ENCODE measurements at regions not wholly inside any gene's neighbourhood (a gene's known extent, or its start where the extent isn't known, plus 50 kb on each side); places are given as distances from the start of the nearest gene placed in this dataset.
A peak's percentile ranks its signal among the peaks of the same experiment; 100 is the strongest.
"Not testable (repeated sequence)": the region's sequence is repeated elsewhere in the genome, so short reads cannot be mapped to it uniquely, and the experiment has no call there.

- no peak for DNase-seq (ENCODE audit: low spot score)
Observed at GRCh38 chr2:240240017-240240734, 99.7 kb upstream of the OTOS start.

GRCh38 chr2:240240781-240241180 is 100.3 kb upstream of the OTOS start:
- no peak for DNase-seq (ENCODE audit: low spot score)

GRCh38 chr2:240241572-240241971 is 101.1 kb upstream of the OTOS start:
- no peak for DNase-seq (ENCODE audit: low spot score)

DNA sequence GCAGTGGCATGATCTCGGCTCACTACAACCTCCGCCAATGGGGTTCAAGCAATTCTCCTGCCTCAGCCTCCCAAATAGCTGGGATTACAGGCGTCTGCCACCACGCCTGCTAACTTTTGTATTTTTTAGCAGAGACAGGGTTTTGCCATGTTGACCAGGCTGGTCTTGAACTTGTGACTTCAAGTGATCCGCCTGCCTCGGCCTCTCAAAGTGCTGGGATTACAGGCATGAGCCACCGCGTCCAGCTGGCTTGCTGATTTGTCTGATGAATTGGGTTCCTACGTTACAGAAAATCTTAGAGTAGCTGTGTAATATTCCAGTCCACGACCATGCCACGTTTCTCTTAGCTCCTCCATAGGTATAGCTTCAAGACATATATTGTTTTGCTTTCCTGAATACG is 102.6 kb upstream of the OTOS start:
- DNase-seq (ENCODE audit: low spot score): not testable (repeated sequence)

GRCh38 chr2:240244543-240244942 is 104.1 kb upstream of the OTOS start:
- no peak for DNase-seq (ENCODE audit: low spot score)

- no peak for DNase-seq (ENCODE audit: low spot score)
Observed at GRCh38 chr2:240245184-240245583, 104.7 kb upstream of the OTOS start.

DNA sequence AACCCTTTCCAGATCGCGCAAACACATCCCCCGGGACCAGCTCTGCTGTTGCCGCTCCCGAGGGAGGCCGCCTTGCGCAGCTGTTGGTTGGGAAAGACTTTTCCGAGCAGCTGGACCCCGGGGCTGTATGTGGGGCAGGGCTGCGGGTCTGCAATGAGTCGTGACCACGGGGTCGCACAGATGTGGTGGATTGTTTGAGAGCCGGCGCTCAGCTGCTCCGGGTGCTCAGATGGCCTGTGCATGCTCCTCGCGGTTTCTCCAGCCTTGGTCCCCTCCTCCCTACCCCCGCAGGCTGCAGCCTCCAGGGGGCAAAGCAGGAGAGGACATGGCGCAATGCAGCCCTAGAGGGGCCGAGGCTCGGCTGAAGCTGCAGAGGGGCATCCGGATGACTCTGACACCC is 105.2 kb upstream of the OTOS start:
- DNase-seq (ENCODE audit: low spot score): no peak

DNA sequence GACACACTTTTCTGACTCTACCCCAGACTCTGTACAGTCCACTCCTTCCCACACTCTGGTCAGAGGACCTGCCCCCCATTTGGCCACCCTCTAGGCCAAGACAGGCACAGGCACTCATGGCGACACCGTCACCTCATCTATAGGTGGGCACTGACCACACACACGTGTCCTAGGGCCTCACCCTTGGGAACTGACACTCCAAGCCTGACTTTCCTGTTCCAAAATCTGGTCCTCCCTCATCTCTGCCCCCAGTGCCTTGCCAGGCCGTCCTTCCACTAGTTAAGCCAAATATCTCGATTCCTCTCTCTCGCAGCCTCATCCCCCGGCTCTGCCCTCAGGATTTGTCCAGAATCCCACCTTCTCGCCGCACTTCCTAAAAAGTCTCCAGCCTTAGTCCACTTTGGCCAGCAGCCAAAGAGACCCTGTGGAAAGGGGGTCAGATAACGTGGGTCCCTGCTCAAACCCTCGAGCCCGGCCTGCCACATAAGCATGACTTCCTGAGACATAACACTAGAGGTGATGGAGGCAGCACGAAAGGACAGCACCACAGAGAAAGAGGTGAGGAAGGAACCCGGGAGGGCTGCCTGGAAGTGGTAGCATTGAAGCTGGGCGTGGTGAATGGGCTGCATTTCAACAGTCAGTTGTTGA is 105.8 kb upstream of the OTOS start:
- DNase-seq (ENCODE audit: low spot score): no peak

DNA sequence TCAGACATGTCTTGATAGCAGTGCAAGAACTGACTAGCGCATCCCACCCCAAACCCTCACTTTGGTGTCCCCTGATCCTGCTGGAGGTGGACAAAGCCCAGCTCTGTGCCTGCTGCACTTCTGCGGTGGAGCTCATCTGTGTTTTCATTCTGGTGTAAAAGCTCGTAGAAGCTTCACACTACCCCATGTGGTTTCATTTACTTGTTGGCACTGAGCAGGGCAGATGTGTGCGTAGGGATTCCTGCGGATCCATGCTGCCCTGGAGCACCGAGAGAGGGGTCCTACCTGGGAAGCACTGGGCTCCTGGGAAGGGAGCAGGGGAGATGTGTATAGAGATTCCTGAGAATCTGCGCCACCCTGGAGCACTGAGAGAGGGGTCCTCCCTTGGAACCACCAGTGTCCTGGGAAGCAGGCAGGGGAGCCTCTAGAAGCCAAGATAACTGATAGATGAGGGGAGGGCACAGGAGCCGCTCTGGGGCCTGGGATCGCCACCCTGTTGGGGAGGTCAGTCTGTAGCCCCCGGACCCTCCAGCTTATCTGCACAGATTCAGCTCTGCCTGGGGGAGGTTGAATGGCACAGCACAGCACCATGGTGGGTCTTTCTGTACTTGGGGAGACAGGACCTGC is 106.9 kb upstream of the OTOS start:
- no peak for DNase-seq (ENCODE audit: low spot score)

- DNase-seq (ENCODE audit: low spot score): no peak
Observed at GRCh38 chr2:240247868-240248720, 107.6 kb upstream of the OTOS start.

DNA sequence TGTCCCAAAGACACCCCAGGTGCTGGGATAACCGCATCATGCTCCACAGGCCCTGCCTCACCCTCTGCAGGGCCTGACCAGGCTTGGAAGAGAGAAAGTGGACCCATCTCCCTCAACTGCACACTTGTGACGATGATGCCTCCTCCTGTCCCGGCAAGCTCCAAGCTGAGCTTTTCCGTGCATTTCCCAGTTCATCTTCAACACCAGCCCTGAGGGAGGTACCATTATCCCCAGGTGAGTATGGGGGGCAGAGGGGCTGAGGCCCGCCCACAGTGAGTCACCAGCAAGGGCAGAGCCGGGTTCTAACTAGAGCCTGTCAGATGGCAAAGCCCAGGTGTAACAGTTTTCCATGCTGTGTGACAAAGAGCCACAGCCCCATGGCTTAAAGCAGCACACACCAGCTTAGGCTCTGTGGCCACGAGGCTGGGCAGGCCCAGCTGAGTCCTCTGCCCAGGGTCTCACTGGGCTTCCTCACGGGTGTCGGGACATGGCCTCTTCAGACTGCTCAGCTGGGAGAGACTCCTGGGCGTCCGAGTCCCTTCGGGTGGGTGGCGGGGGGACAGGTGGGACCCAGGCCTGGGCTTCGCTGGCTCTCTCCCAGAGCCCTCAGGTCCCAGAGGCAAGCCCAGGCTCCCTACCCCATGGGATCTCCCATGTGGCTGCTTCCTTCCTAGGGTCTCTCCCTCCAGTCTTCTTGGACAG is 108.4 kb upstream of the OTOS start:
- no peak for DNase-seq (ENCODE audit: low spot score)

- no peak for DNase-seq (ENCODE audit: low spot score)
Observed at GRCh38 chr2:240249423-240250149, 109.1 kb upstream of the OTOS start.

DNA sequence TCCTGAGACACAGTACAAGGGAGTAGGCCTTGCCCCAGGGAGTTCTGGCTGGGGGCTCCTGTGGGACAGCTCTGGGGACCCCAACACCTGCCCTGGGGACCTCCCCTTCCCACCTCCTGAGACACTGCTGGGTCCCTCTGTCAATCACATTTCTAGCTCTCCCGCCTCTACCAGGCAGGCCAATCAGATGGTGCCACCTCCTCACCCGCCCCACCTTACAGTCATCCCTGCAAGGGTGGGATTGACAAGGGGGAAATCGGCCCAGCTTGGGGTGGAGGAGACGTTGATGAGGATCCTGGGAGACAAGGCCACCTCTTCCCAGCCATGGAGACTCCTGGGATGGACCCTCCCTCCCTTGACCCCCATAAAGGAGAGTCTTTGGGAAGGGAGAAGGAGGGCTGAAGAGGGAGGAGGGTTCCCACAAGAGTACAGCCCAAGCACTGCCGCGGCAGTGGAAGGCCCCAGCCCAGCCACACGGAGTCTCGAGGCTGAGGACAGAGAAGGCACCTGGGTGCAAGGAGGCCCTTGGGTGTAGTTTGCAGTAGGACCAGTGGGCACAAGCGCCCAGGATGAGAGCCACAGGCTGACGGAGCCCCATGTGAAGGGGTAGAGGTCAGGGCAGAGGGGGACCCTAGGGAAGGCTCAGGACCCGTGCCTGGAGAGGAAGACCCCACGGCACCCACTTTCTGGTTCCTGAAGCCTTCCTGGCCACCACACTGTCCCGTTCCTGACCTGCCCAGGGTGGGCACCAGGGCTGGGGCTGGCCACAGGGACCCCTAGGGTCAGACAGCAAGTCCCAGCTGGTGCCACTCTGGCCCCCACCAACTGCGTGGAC is 109.9 kb upstream of the OTOS start:
- peak; percentile 40 for DNase-seq (ENCODE audit: low spot score)

GRCh38 chr2:240250985-240251847 is 110.8 kb upstream of the OTOS start:
- peak; percentile 80 for DNase-seq (ENCODE audit: low spot score)

GRCh38 chr2:240251848-240252190 is 111.4 kb upstream of the OTOS start:
- no peak for DNase-seq (ENCODE audit: low spot score)

DNA sequence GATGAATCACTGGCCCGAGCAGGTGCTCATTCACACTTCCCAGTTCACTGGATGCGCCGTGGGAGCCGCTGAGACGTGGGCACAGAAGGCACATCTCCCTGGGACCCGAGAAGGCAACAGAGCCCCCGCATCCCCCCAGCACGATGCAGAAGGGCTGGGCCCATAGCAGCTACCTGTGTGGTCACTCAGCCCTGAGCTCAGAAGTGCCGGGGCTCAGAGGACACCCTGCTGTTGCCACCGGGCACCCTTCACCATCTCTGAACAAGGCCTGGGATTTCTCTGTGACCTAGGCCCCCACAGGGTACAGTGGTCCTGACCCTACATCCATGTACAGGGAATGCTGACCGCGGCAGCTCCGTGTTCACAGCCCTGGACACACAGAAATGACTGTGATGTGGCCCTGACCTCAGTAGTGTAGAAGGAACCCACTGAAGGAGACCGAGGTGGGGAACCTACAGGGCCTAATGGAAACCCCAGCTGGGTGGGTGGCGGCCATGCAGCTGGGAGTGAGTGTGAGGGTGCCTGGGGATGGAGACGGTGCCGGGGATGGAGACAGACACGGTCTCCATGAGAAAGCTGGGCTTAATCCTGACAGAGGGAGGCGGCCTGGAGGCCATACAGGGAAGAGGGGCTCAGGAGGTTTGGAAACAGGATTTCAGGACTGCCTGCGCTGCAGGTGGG is 111.9 kb upstream of the OTOS start:
- no peak for DNase-seq (ENCODE audit: low spot score)

GRCh38 chr2:240252872-240253511 is 112.5 kb upstream of the OTOS start:
- no peak for DNase-seq (ENCODE audit: low spot score)

DNA sequence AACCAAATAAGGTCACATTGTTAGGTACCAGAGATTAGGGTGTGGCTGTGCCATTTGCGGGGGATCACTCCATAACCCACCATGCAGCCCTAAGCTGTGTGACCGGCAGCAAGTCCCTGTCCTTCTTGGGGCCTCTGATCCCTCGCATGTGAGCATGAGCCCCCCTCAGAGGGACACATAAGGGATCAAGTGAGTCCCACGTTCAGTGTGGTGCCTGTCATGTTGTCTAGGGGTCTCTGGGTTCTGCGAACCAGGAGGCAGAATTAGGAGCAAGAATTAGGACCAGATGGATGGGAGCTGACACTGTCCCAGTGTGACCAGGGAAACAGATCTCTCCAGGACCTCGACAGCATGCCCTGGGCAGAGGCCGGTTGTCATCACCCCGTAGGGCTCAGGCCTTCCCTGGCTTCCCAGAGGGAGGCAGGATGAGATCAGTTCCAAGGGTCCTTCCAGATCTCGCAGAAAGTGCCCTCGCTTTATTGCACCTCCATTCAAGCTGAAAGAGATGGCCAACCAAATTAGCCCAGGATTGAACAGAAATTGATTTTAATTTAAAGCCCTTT is 113.2 kb upstream of the OTOS start:
- DNase-seq (ENCODE audit: low spot score): no peak

Measured in iPS-NIHi11 (cell line).